GM19324 (cell line): ENCODE measurements at regions not wholly inside any gene's neighbourhood (a gene's known extent, or its start where the extent isn't known, plus 50 kb on each side); places are given as distances from the start of the nearest gene placed in this dataset.

ENCODE experiments used
- ATAC-seq: cut with Tn5 transposase; IDR thresholded peaks from one replicate; pipeline ENCODE4 v1.9.1; 2021; ENCODE audit warnings: mild to moderate bottlenecking, moderate library complexity; ENCODE audit not compliant: unreplicated experiment, low FRiP score

- ATAC-seq: no peak
Measured at GRCh38 chr10:128713874-128714570, 587.8 kb upstream of the MKI67 start.

GRCh38 chr10:128714644-128715415 is 588.6 kb upstream of the MKI67 start:
- no peak for ATAC-seq

- no peak for ATAC-seq
Measured at GRCh38 chr10:128716181-128716580, 590.0 kb upstream of the MKI67 start.

- ATAC-seq: no peak
Measured at GRCh38 chr10:128721963-128722445, 595.8 kb upstream of the MKI67 start.

GRCh38 chr10:128722947-128723346 is 596.7 kb upstream of the MKI67 start:
- ATAC-seq: no peak

GRCh38 chr10:128723631-128724205 is 597.5 kb upstream of the MKI67 start:
- no peak for ATAC-seq

GRCh38 chr10:128725531-128725930 is 599.3 kb upstream of the MKI67 start:
- ATAC-seq: no peak

- no peak for ATAC-seq
Measured at GRCh38 chr10:128727114-128727513, 600.9 kb upstream of the MKI67 start.

GRCh38 chr10:128729910-128730420 is 603.7 kb upstream of the MKI67 start:
- no peak for ATAC-seq

GRCh38 chr10:128730922-128731321 is 604.7 kb upstream of the MKI67 start:
- ATAC-seq: no peak

- ATAC-seq: no peak
Measured at GRCh38 chr10:128734161-128734560, 607.9 kb upstream of the MKI67 start.

- ATAC-seq: no peak
Measured at GRCh38 chr10:128734734-128735133, 608.5 kb upstream of the MKI67 start.

- ATAC-seq: no peak
Measured at GRCh38 chr10:128735996-128736395, 609.8 kb upstream of the MKI67 start.

- ATAC-seq: no peak
Measured at GRCh38 chr10:128738386-128738915, 612.2 kb upstream of the MKI67 start.

- no peak for ATAC-seq
Measured at GRCh38 chr10:128739930-128740329, 613.7 kb upstream of the MKI67 start.

- ATAC-seq: no peak
Measured at GRCh38 chr10:128741180-128741579, 615.0 kb upstream of the MKI67 start.

GRCh38 chr10:128741680-128742079 is 615.5 kb upstream of the MKI67 start:
- ATAC-seq: no peak

GRCh38 chr10:128744092-128744491 is 617.9 kb upstream of the MKI67 start:
- no peak for ATAC-seq

GRCh38 chr10:128744811-128745305 is 618.6 kb upstream of the MKI67 start:
- ATAC-seq: no peak

GRCh38 chr10:128747582-128748346 is 621.5 kb upstream of the MKI67 start:
- no peak for ATAC-seq
